SK-N-MC (cell line): ENCODE measurements at regions not wholly inside any gene's neighbourhood (a gene's known extent, or its start where the extent isn't known, plus 50 kb on each side); places are given as distances from the start of the nearest gene placed in this dataset.

Experiments
- EZH2 ChIP-seq: fragments of 200-600 bp; sonication (generic); IDR thresholded peaks from one replicate; pipeline ENCODE4 v1.6.1; 2017; ENCODE audit warnings: antibody characterized with exemption
- POLR2AphosphoS5 ChIP-seq: IDR thresholded peaks from 2 replicates; pipeline ENCODE4 v1.6.1; 2012; ENCODE audit warnings: mild to moderate bottlenecking, low read depth, low read length, borderline replicate concordance

DNA sequence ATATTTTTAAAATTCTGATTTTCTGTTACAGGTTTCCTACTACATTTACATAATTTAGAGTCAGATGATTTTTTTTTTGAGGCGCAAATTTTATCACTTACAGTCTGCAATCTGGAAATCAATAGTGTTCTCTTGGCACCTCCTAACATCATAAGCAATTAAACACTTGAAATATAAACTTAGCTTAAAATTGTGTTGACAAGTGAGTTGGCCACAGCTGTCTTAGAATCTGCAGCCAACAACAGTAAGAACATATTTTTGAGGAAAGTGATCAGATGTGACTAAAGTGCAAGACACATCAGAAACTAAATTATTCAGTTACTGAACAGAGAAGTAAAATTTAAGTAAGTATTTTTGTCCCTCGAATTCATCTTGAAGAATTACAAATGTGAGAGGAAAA lies 726.7 kb upstream of the LRATD1 start:
- TF ChIP-seq EZH2 (no peak), POLR2AphosphoS5 (no peak)
